IMR-90 (cell line): ENCODE measurements at regions not wholly inside any gene's neighbourhood (a gene's known extent, or its start where the extent isn't known, plus 50 kb on each side); places are given as distances from the start of the nearest gene placed in this dataset.

Experiments used
- ATAC-seq: fragments of 200-7000 bp; cut with Tn5 transposase; 2 replicates; pipeline ENCODE4 v1.9.1; 2020; ENCODE audit warnings: low read depth, mild to moderate bottlenecking, moderate library complexity
- BruUV-seq: library from RNA; stranded (reverse); fragments of 400-500 nt; replicated peaks from 2 replicates; lab custom pipeline; 2021; lab: Mats Ljungman, UMichigan
- CTCF ChIA-PET: fragments of 300-600 bp; formaldehyde crosslinking; extraction: SDS; loops from one replicate; lab custom pipeline; 2021; ENCODE audit warnings: antibody characterized with exemption; lab: Yijun Ruan, JAX
- POLR2A ChIA-PET: fragments of 300-600 bp; sonication (Branson Sonifier 250); formaldehyde crosslinking; loops from one replicate; lab custom pipeline; 2022; ENCODE audit warnings: antibody characterized with exemption; ENCODE audit not compliant: unreplicated experiment; lab: Charles Lee
- DNase-seq: peaks from one replicate; pipeline ENCODE4 v3.0.0; 2013
- H2AFZ ChIP-seq: replicated peaks from 2 replicates; pipeline ENCODE3; 2013; ENCODE audit warnings: low read length, mild to moderate bottlenecking; ENCODE audit not compliant: poor library complexity
- H2AK5ac ChIP-seq: 2 replicates; pipeline ENCODE4 v1.6.1; 2013; ENCODE audit warnings: low read depth, low read length, inconsistent platforms
- H2AK9ac ChIP-seq: replicated peaks from 2 replicates; pipeline ENCODE3; 2013; ENCODE audit warnings: mild to moderate bottlenecking, low read depth, low read length, moderate library complexity; ENCODE audit not compliant: poor library complexity
- H2BK120ac ChIP-seq: 2 replicates; pipeline ENCODE4 v1.6.1; 2013; ENCODE audit warnings: low read depth, low read length, inconsistent platforms
- H2BK15ac ChIP-seq: 3 replicates; pipeline ENCODE4 v1.6.1; 2013; ENCODE audit warnings: low read depth, low read length, inconsistent platforms
- H2BK20ac ChIP-seq: 2 replicates; pipeline ENCODE4 v1.6.1; 2013; ENCODE audit warnings: low read depth, mild to moderate bottlenecking, inconsistent platforms, low read length, moderate library complexity
- H2BK5ac ChIP-seq: 2 replicates; pipeline ENCODE4 v1.6.1; 2013; ENCODE audit warnings: mild to moderate bottlenecking, low read depth, low read length, inconsistent platforms; ENCODE audit not compliant: poor library complexity, severe bottlenecking
- H3K14ac ChIP-seq: replicated peaks from 2 replicates; pipeline ENCODE4 v1.6.1; 2013; ENCODE audit warnings: low read depth, low read length, inconsistent platforms
- H3K18ac ChIP-seq: 2 replicates; pipeline ENCODE4 v1.6.1; 2013; ENCODE audit warnings: low read depth, low read length, control low read depth
- H3K23ac ChIP-seq: 2 replicates; pipeline ENCODE4 v1.6.1; 2013; ENCODE audit warnings: low read depth, low read length, inconsistent platforms
- H3K27ac ChIP-seq: 2 replicates; pipeline ENCODE4 v1.5.1; 2013; ENCODE audit warnings: mild to moderate bottlenecking, control low read depth, low read length; ENCODE audit not compliant: insufficient read depth
- H3K27me3 ChIP-seq: 2 replicates; pipeline ENCODE4 v1.6.1; 2013; ENCODE audit warnings: low read length; ENCODE audit not compliant: control insufficient read depth, insufficient read depth
- H3K36me3 ChIP-seq: 2 replicates; pipeline ENCODE4 v1.6.1; 2013; ENCODE audit warnings: low read length, mixed read lengths; ENCODE audit not compliant: control insufficient read depth, insufficient read depth
- H3K4ac ChIP-seq: 2 replicates; pipeline ENCODE4 v1.6.1; 2013; ENCODE audit warnings: low read depth, low read length, inconsistent platforms
- H3K4me1 ChIP-seq: 2 replicates; pipeline ENCODE4 v1.6.1; 2013; ENCODE audit warnings: low read length, mixed read lengths; ENCODE audit not compliant: control insufficient read depth, insufficient read depth
- H3K4me2 ChIP-seq: 2 replicates; pipeline ENCODE4 v1.6.1; 2013; ENCODE audit warnings: low read depth, mild to moderate bottlenecking, control low read depth, low read length, moderate library complexity
- H3K4me3 ChIP-seq: 2 replicates; pipeline ENCODE4 v1.5.1; 2013; ENCODE audit warnings: low read depth, mild to moderate bottlenecking, control low read depth, low read length, moderate library complexity; ENCODE audit not compliant: insufficient read depth
- H3K56ac ChIP-seq: 2 replicates; pipeline ENCODE4 v1.6.1; 2013; ENCODE audit warnings: low read length, inconsistent platforms; ENCODE audit not compliant: insufficient read depth; ENCODE audit errors: extremely low read depth
- H3K79me1 ChIP-seq, 2 experiments: 2 replicates each; pipeline ENCODE4 v1.6.1; 2013; ENCODE audit warnings: low read length in 2 of 2, inconsistent platforms in 1 of 2, low read depth in 1 of 2
- H3K9ac ChIP-seq: 2 replicates; pipeline ENCODE4 v1.6.1; 2013; ENCODE audit warnings: low read depth, low read length, control low read depth
- H3K9me1 ChIP-seq: 2 replicates; pipeline ENCODE4 v1.6.1; 2013; ENCODE audit warnings: low read length, inconsistent platforms; ENCODE audit not compliant: insufficient read depth
- H3K9me3 ChIP-seq: 2 replicates; pipeline ENCODE4 v1.6.1; 2013; ENCODE audit warnings: low read length; ENCODE audit not compliant: control insufficient read depth, insufficient read depth
- H4K20me1 ChIP-seq: 2 replicates; pipeline ENCODE4 v1.6.1; 2013; ENCODE audit warnings: low read length, inconsistent platforms; ENCODE audit not compliant: insufficient read depth
- H4K5ac ChIP-seq: 2 replicates; pipeline ENCODE4 v1.6.1; 2013; ENCODE audit warnings: mild to moderate bottlenecking, low read depth, low read length, control low read depth
- H4K8ac ChIP-seq, 2 experiments: 2 replicates each; pipeline ENCODE4 v1.6.1; 2013; ENCODE audit warnings: low read depth in 2 of 2, low read length in 2 of 2, control low read depth in 1 of 2, inconsistent platforms in 1 of 2
- H4K91ac ChIP-seq: 2 replicates; pipeline ENCODE4 v1.6.1; 2013; ENCODE audit warnings: low read depth, low read length, inconsistent platforms; ENCODE audit not compliant: insufficient read depth
- BHLHE40 ChIP-seq: fragments of 150-350 bp; IDR thresholded peaks from 2 replicates; pipeline ENCODE4 v1.6.1; 2016; ENCODE audit warnings: mild to moderate bottlenecking, low read depth, low read length
- FOS ChIP-seq: fragments of 150-350 bp; IDR thresholded peaks from 2 replicates; pipeline ENCODE4 v1.6.1; 2016; ENCODE audit warnings: low read depth, low read length
- WGBS, 2 experiments: methylation state at CpG; one replicate each; pipeline versions ENCODE4 v1.1.5 to v1.1.7; 2013; ENCODE audit warnings: missing lambda C conversion rate in 2 of 2; ENCODE audit not compliant: insufficient read length in 1 of 2; ENCODE audit errors: extremely low coverage in 2 of 2; 5-methylcytosine and 5-hydroxymethylcytosine counted together
- dilution Hi-C: fragments of 300-500 bp; cut with HindIII; formaldehyde crosslinking; loops from one replicate; pipeline ENCODE4 v1.14.3; 2018; ENCODE audit warnings: low sequenced_read_pairs; ENCODE audit not compliant: unreplicated experiment
- in situ Hi-C: fragments of 300-500 bp; cut with MboI; formaldehyde crosslinking; loops from 3 replicates; pipeline ENCODE4 v1.14.3; 2019; ENCODE audit warnings: low sequenced_read_pairs, inconsistent platforms, mixed read lengths
- intact Hi-C: fragments of 100-400 bp; cut with micrococcal nuclease; formaldehyde crosslinking; loops from 2 replicates; pipeline ENCODE4 v1.10.0; 2022
- TF ChIP-seq, protein P1 (sequence below): conservative IDR thresholded peaks from 2 replicates; pipeline ENCODE4 v1.5.1; 2012; ENCODE audit warnings: mild to moderate bottlenecking, low read depth, low read length, improper control_type of control experiment

DNA sequence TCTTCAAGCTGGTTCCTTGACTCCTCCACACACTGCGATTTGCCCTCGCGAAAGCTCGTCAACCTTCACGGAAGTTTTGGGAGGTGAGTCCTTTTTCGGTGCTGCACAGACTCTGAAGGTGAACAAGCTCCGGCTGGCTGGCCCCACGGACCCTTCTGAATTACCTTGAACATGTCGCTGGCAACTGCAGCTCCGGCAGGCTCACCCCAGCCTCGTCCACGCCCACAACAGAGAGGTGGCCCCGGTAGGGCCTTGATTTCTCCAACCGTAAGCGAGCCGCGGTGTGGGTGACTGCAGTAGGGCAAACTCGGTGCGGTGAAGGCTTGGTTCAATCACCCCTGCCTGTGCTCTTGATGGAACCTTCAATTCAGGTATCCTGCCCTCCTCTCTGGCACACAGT is 1020.7 kb upstream of the GOT2 start:
- TF ChIP-seq, protein P1, sequence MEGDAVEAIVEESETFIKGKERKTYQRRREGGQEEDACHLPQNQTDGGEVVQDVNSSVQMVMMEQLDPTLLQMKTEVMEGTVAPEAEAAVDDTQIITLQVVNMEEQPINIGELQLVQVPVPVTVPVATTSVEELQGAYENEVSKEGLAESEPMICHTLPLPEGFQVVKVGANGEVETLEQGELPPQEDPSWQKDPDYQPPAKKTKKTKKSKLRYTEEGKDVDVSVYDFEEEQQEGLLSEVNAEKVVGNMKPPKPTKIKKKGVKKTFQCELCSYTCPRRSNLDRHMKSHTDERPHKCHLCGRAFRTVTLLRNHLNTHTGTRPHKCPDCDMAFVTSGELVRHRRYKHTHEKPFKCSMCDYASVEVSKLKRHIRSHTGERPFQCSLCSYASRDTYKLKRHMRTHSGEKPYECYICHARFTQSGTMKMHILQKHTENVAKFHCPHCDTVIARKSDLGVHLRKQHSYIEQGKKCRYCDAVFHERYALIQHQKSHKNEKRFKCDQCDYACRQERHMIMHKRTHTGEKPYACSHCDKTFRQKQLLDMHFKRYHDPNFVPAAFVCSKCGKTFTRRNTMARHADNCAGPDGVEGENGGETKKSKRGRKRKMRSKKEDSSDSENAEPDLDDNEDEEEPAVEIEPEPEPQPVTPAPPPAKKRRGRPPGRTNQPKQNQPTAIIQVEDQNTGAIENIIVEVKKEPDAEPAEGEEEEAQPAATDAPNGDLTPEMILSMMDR: no peak
- TF ChIP-seq BHLHE40 (no peak), FOS (no peak)
- Histone ChIP-seq H2AK5ac (no peak overlapping the region), H3K9ac (no peak overlapping the region), H3K23ac (no peak overlapping the region), H3K9me3 (no peaks in the 10 kb centered on the region), H4K8ac (no peak overlapping the region), H4K5ac (no peak overlapping the region), H3K36me3 (no peaks in the 10 kb centered on the region), H3K4ac (no peak overlapping the region), H2AFZ (no peak overlapping the region), H3K4me2 (no peak overlapping the region), H2BK15ac (no peak overlapping the region), H2BK120ac (no peak overlapping the region), H4K20me1 (no peaks in the 10 kb centered on the region), H4K91ac (no peak overlapping the region), H3K56ac (no peak overlapping the region), H2BK20ac (no peak overlapping the region), H3K4me1 (no peaks in the 10 kb centered on the region), H3K14ac (no peak overlapping the region), H2AK9ac (no peak overlapping the region), H3K9me1 (no peaks in the 10 kb centered on the region), H3K27me3 (no peaks in the 10 kb centered on the region), H2BK5ac (no peak overlapping the region), H3K79me1 (no peaks in the 10 kb centered on the region), H3K4me3 (no peak overlapping the region), H3K18ac (no peak overlapping the region), H3K27ac (no peak overlapping the region)
- intact Hi-C loops: no loop called here
- no peak for DNase-seq
- in situ Hi-C loops: no loop called here
- 87% methylated on average over 3 of the region's 19 CpGs; no CpG with 5 or more reads in 1 of the 2 experiments for WGBS, 2 experiments
- CTCF ChIA-PET: no interaction called here
- dilution Hi-C loops: no loop called here
- BruUV-seq: no TSS peak
- POLR2A ChIA-PET: no interaction called here
- ATAC-seq: no peak
